GM06990 (cell line): ENCODE measurements at regions not wholly inside any gene's neighbourhood (a gene's known extent, or its start where the extent isn't known, plus 50 kb on each side); places are given as distances from the start of the nearest gene placed in this dataset.

Experiments used
- DNase-seq: peaks from one replicate; pipeline ENCODE4 v3.0.0-alpha.2; 2011; ENCODE audit not compliant: insufficient read length; ENCODE audit errors: extremely low read depth
- H3K27me3 ChIP-seq: replicated peaks from 2 replicates; pipeline ENCODE4 v1.6.0; 2011; ENCODE audit warnings: low read length; ENCODE audit not compliant: control insufficient read depth, insufficient read depth
- H3K36me3 ChIP-seq: 2 replicates; pipeline ENCODE4 v1.5.1; 2011; ENCODE audit warnings: low read length; ENCODE audit not compliant: control insufficient read depth, insufficient read depth
- H3K4me3 ChIP-seq: replicated peaks from 2 replicates; pipeline ENCODE4 v1.5.1; 2011; ENCODE audit warnings: low read depth, mild to moderate bottlenecking, control low read depth, low read length
- TF ChIP-seq, protein P1 (sequence below): IDR thresholded peaks from 2 replicates; pipeline ENCODE4 v1.5.1; 2011; ENCODE audit warnings: low read length, control low read depth, mild to moderate bottlenecking, inconsistent platforms; ENCODE audit not compliant: insufficient read depth, poor library complexity, severe bottlenecking

DNA sequence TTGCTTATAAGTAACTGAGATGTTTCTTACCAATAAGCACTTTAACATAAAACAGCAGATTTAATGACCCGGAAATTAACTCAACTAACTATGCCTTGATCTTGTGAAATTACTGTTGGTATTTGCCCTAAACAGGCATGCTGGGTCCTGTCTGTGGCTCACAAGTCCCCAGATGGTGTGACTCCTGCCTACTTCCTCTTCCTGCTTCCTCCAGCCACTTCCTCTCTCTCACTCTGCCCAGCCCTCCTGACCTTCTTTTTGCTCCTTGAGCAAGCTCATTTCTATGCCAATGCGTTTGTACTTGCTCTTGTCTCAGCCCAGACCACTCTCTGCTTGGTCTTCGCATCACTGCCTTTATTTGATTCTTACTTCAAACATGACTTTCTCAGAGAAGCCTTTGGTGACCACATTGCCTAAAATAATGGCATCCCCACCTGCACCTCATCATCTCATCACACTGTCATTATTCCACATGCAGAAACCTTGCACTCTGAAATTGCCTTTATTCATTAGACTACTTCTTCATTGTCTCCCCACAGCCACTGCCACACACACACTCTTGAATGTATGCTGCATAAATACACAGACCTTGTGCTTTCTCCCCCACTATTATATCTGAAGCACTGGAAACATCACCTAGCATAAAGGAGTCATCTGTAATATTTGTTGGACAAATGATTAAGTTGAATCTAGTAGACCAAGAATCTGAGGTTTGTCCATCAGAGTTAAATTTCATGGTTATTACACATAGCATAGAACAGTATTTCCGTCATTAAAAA is 256.3 kb upstream of the SEMA6D start:
- no peak for DNase-seq
- TF ChIP-seq, protein P1, sequence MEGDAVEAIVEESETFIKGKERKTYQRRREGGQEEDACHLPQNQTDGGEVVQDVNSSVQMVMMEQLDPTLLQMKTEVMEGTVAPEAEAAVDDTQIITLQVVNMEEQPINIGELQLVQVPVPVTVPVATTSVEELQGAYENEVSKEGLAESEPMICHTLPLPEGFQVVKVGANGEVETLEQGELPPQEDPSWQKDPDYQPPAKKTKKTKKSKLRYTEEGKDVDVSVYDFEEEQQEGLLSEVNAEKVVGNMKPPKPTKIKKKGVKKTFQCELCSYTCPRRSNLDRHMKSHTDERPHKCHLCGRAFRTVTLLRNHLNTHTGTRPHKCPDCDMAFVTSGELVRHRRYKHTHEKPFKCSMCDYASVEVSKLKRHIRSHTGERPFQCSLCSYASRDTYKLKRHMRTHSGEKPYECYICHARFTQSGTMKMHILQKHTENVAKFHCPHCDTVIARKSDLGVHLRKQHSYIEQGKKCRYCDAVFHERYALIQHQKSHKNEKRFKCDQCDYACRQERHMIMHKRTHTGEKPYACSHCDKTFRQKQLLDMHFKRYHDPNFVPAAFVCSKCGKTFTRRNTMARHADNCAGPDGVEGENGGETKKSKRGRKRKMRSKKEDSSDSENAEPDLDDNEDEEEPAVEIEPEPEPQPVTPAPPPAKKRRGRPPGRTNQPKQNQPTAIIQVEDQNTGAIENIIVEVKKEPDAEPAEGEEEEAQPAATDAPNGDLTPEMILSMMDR: no peak
- Histone ChIP-seq H3K27me3 (no peaks in the 10 kb centered on the region), H3K36me3 (no peaks in the 10 kb centered on the region), H3K4me3 (no peak overlapping the region)

DNA sequence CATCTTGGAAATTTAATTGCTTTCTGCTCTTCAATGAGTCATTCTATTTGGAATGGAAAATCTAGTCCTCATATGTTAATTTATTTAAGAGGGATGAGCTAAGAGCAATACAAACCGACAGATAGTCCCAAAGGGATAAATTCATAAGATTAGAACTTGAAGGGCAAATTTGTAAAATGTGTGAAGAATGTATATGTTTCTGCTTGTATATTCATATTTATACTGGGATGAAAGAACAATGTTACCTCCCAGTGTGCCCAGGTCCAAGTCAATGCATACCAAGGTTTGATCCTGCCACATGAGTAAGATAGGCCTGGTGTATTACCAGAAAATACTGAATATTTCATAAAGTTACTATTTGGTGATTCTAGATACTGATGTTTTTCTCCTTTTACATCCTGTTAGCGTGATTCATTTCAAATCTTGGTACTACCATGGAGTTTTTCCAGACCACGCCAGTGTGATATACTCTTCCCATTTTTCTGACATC is 255.6 kb upstream of the SEMA6D start:
- TF ChIP-seq, protein P1: no peak

DNA sequence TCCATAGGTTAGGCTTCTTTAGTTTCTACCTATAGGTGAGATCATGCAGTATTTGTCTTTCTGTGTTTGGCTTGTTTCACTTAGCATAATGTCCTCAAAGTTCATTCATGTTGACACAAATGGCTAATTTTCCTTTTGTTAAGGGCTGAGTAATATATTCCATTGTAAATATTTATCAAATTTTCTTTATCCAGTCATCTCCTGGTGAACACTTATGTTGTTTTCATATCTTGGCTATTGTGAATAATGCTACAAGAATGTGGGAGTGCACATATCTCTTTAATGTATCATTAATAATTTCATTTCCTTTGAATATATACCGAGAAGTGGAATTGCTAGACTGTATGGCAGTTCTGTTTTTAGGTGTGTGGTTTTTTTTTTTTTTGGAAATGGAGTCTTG is 250.9 kb upstream of the SEMA6D start:
- no peak overlapping the region for H3K4me3 ChIP-seq
- no peaks in the 10 kb centered on the region for H3K36me3 ChIP-seq
- H3K27me3 ChIP-seq: no peaks in the 10 kb centered on the region
- TF ChIP-seq, protein P1: no peak
- DNase-seq: no peak

More for the DNA sequence above, 255.6 kb upstream of the SEMA6D start:
- Histone ChIP-seq H3K27me3 (no peaks in the 10 kb centered on the region), H3K4me3 (no peak overlapping the region), H3K36me3 (no peaks in the 10 kb centered on the region)
- no peak for DNase-seq

DNA sequence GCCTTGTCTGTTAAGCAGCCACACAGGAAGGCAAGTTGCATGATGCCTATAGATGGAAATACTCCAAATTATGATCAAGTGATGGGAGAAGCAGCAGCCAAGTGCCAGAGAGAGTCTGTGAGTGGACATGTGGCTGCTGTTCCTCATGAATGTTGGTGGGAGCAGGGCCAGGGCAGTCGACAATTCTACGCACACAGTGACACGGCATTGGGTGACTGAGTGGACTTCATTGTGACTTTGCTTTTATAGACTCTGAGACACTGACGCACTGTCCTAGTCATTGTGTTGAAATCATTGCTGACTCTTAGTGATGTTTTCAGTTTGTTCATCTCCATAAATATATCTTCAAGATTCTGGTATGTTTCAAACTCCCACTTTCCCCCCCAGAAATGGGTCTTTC is 246.3 kb upstream of the SEMA6D start:
- DNase-seq: no peak
- H3K36me3 ChIP-seq: no peaks in the 10 kb centered on the region
- H3K4me3 ChIP-seq: no peak overlapping the region
- no peaks in the 10 kb centered on the region for H3K27me3 ChIP-seq
- TF ChIP-seq, protein P1: no peak

DNA sequence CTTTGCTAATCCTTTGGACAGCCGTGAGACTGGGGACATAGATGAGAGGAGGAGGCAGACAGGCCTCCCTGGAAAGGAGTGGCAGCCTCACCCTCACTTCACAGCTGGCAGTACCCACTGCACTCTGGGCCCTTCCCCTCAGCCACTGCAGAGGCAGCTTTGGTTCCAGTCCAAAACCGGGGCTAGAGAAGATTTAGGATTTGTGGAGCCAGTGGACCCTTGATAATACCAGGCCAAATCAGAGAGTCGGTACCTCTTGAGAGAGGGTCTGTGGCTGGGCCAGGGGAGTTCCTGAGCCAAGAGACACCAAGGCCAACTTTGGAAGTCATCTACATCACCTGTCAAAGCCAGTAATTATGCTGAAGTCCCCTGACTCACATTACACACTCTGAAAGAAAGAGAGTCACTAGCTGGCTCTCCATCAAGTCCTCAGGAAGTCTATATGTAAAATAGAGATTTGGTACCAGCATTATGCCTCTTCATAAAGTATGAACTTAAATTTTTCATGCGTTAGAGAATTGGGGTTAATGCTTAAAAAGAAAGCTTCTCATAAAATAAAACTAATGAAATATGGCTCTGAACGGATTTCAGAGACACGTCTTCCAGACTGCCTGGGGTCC is 244.1 kb upstream of the SEMA6D start:
- Histone ChIP-seq H3K4me3 (no peak overlapping the region), H3K36me3 (no peaks in the 10 kb centered on the region), H3K27me3 (no peaks in the 10 kb centered on the region)
- DNase-seq: no peak
- TF ChIP-seq, protein P1: no peak
